ENCODE measurements at regions not wholly inside any gene's neighbourhood (a gene's known extent, or its start where the extent isn't known, plus 50 kb on each side); places are given as distances from the start of the nearest gene placed in this dataset.

DNA sequence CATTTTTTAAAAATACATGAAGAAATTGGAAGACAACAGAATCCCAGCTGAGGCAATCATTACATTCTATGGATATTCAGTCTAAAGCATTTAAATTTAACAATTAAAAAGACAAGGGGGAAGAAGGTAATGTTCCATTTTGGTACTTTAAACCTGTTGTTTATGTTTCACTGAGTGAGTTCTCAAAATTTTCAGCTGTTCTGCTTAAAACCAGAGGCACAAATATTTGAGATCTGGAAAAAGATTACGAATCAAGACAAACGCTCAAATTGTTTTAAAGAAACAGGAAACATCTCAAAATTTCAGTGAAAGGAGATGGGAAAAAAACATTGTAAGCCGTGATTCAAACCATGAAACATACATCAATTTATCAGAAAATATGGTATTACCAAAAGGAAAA lies 656.2 kb upstream of the CHAC2 start:
- Histone ChIP-seq H3K27me3 (ENCODE audit: control insufficient read depth in 2 of 2, insufficient read depth in 1 of 2, low read length in 1 of 2) (no peaks in the 10 kb centered on the region), H3K9me3 (ENCODE audit: control insufficient read depth in 2 of 2, insufficient read depth in 1 of 2, low read length in 1 of 2) (no peaks in the 10 kb centered on the region), H3K4me3 (ENCODE audit: low read length in 2 of 2) (no peak overlapping the region), H3K27ac (ENCODE audit: low read depth in 1 of 2, low read length in 1 of 2) (no peak overlapping the region), H3K36me3 (ENCODE audit: control insufficient read depth in 2 of 2, insufficient read depth in 2 of 2, low read length in 1 of 2) (no peaks in the 10 kb centered on the region), H3K4me1 (ENCODE audit: control insufficient read depth in 2 of 2, insufficient read depth in 2 of 2, low read length in 2 of 2) (no peaks in the 10 kb centered on the region)
- 76% methylated on average over 3 of the region's 3 CpGs for WGBS
- DNase-seq (ENCODE audit: low read depth in 6 of 9, low spot score in 9 of 9), result no peak

DNA sequence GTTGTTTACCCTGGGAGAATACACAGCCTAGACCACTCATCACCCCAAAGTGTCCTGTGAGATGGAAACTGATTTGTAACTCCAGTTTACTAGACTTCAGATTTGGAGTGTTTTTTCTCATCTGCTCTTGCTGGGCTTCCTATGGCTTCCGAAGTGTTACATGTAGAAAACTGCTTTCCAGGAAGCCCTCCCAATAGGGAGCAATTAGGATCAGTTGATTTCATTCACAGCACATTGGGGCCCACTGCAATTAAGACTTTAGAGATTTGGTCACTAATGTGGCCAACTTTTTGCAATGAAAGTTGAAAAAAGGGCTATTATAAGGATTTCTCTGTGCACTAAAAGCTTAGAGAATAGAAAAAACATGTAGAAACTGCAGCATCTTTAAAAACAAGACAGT lies 656.6 kb upstream of the CHAC2 start:
- no peaks in the 10 kb centered on the region for H3K36me3 ChIP-seq (ENCODE audit: control insufficient read depth in 2 of 2, insufficient read depth in 2 of 2, low read length in 1 of 2)
- H3K4me1 ChIP-seq (ENCODE audit: control insufficient read depth in 2 of 2, insufficient read depth in 2 of 2, low read length in 2 of 2), result no peaks in the 10 kb centered on the region
- H3K27me3 ChIP-seq (ENCODE audit: control insufficient read depth in 2 of 2, insufficient read depth in 1 of 2, low read length in 1 of 2), result no peaks in the 10 kb centered on the region
- H3K9me3 ChIP-seq (ENCODE audit: control insufficient read depth in 2 of 2, insufficient read depth in 1 of 2, low read length in 1 of 2), result no peaks in the 10 kb centered on the region
- no peak overlapping the region for H3K4me3 ChIP-seq (ENCODE audit: low read length in 2 of 2)
- no peak for DNase-seq (ENCODE audit: low read depth in 6 of 9, low spot score in 9 of 9)
- no peak overlapping the region for H3K27ac ChIP-seq (ENCODE audit: low read depth in 1 of 2, low read length in 1 of 2)
- WGBS, result 95% methylated on average over 1 of the region's 1 CpG

DNA sequence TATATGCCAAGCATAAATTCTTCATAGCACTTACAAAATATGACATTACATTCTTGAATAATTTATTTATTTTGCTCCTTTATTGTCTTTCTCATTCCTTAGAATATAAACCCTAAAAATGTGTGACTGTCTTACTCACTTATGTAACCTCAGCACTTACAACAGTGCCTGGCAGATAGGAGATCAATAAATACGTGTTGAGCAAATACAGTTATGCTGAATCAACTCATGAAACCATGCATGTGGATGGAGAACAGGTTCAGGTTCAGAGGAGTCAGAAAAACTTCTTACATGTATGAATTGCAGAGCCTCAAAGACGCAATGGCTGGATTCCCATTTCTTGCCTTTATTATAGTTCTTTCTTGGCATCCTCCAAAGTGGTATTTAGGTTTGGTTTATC lies 659.4 kb upstream of the CHAC2 start:
- 87% methylated on average over 2 of the region's 2 CpGs for WGBS

DNA sequence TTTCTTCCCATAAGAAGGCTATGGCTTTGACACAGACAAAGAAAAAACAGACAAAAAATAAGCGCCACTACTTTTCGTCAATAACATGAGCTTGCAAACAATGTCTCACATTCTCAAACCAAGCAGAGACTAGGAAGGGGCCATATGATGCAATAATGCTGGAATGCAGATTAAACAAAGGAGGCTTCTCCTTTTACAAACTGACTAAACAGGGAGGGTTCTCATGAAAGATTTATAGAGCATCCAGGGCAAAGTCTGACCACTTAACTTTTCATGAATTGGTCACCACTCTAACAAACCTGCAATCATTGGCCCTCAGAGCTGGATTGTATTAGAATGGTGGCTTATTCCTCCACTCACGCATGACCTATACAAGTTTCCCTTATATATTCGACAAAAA lies 663.3 kb upstream of the CHAC2 start:
- Histone ChIP-seq H3K27me3 (ENCODE audit: control insufficient read depth in 2 of 2, insufficient read depth in 1 of 2, low read length in 1 of 2) (no peaks in the 10 kb centered on the region), H3K27ac (ENCODE audit: low read depth in 1 of 2, low read length in 1 of 2) (no peak overlapping the region), H3K36me3 (ENCODE audit: control insufficient read depth in 2 of 2, insufficient read depth in 2 of 2, low read length in 1 of 2) (no peaks in the 10 kb centered on the region), H3K4me3 (ENCODE audit: low read length in 2 of 2) (no peak overlapping the region), H3K4me1 (ENCODE audit: control insufficient read depth in 2 of 2, insufficient read depth in 2 of 2, low read length in 2 of 2) (no peaks in the 10 kb centered on the region), H3K9me3 (ENCODE audit: control insufficient read depth in 2 of 2, insufficient read depth in 1 of 2, low read length in 1 of 2) (no peaks in the 10 kb centered on the region)
- no peak for DNase-seq (ENCODE audit: low read depth in 6 of 9, low spot score in 9 of 9)
- WGBS, result 93% methylated on average over 4 of the region's 4 CpGs

More for the DNA sequence above, 659.4 kb upstream of the CHAC2 start:
- H3K4me3 ChIP-seq (ENCODE audit: low read length in 2 of 2), result no peak overlapping the region
- H3K36me3 ChIP-seq (ENCODE audit: control insufficient read depth in 2 of 2, insufficient read depth in 2 of 2, low read length in 1 of 2), result no peaks in the 10 kb centered on the region
- H3K27ac ChIP-seq (ENCODE audit: low read depth in 1 of 2, low read length in 1 of 2), result no peak overlapping the region
- no peaks in the 10 kb centered on the region for H3K4me1 ChIP-seq (ENCODE audit: control insufficient read depth in 2 of 2, insufficient read depth in 2 of 2, low read length in 2 of 2)
- H3K27me3 ChIP-seq (ENCODE audit: control insufficient read depth in 2 of 2, insufficient read depth in 1 of 2, low read length in 1 of 2), result no peaks in the 10 kb centered on the region
- H3K9me3 ChIP-seq (ENCODE audit: control insufficient read depth in 2 of 2, insufficient read depth in 1 of 2, low read length in 1 of 2), result no peaks in the 10 kb centered on the region
- no peak for DNase-seq (ENCODE audit: low read depth in 6 of 9, low spot score in 9 of 9)

DNA sequence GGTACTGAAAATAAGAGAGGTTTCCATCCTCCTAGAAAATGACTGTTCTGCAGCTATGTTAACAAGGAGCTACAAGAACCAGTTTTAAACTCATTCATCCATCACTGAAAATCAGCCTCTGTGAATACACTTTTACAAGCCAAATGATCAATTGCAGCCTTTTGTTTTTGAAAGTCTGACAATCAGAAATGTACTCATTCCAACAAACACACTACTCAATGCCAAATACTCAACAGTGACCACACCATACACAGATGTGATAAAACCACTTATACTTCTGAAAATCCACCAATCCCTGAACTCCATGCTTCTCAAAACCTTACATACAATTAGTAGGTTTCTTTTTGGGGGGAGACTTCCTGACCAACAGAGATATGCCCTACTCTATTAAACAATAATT lies 663.9 kb upstream of the CHAC2 start:
- Histone ChIP-seq H3K27me3 (ENCODE audit: control insufficient read depth in 2 of 2, insufficient read depth in 1 of 2, low read length in 1 of 2) (no peaks in the 10 kb centered on the region), H3K4me1 (ENCODE audit: control insufficient read depth in 2 of 2, insufficient read depth in 2 of 2, low read length in 2 of 2) (no peaks in the 10 kb centered on the region), H3K36me3 (ENCODE audit: control insufficient read depth in 2 of 2, insufficient read depth in 2 of 2, low read length in 1 of 2) (no peaks in the 10 kb centered on the region), H3K27ac (ENCODE audit: low read depth in 1 of 2, low read length in 1 of 2) (no peak overlapping the region), H3K9me3 (ENCODE audit: control insufficient read depth in 2 of 2, insufficient read depth in 1 of 2, low read length in 1 of 2) (no peaks in the 10 kb centered on the region), H3K4me3 (ENCODE audit: low read length in 2 of 2) (no peak overlapping the region)
- DNase-seq (ENCODE audit: low read depth in 6 of 9, low spot score in 9 of 9), result no peak

DNA sequence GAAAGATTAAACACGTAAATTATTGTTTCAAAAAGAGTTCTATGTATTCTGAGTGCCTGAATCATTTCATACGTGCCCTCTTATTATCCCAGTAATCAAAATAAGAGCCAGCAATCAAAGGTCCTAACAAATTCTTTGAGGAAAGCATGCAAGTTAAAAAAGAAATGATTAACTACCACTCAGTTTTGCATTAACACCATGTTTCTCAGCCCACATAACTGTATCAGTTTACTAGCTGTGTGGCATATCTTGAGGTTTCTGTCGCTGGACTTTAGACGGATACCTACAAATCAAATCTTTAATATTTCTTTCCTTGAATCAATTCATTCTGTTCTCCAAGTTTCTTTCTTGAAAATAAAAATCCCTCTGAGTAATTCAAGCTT lies 668.9 kb upstream of the CHAC2 start:
- Histone ChIP-seq H3K4me3 (ENCODE audit: low read length in 2 of 2) (no peak overlapping the region), H3K9me3 (ENCODE audit: control insufficient read depth in 2 of 2, insufficient read depth in 1 of 2, low read length in 1 of 2) (no peaks in the 10 kb centered on the region), H3K4me1 (ENCODE audit: control insufficient read depth in 2 of 2, insufficient read depth in 2 of 2, low read length in 2 of 2) (no peaks in the 10 kb centered on the region), H3K27ac (ENCODE audit: low read depth in 1 of 2, low read length in 1 of 2) (no peak overlapping the region), H3K36me3 (ENCODE audit: control insufficient read depth in 2 of 2, insufficient read depth in 2 of 2, low read length in 1 of 2) (no peaks in the 10 kb centered on the region), H3K27me3 (ENCODE audit: control insufficient read depth in 2 of 2, insufficient read depth in 1 of 2, low read length in 1 of 2) (no peaks in the 10 kb centered on the region)
- 93% methylated on average over 4 of the region's 4 CpGs for WGBS
- DNase-seq (ENCODE audit: low read depth in 6 of 9, low spot score in 9 of 9), result no peak

DNA sequence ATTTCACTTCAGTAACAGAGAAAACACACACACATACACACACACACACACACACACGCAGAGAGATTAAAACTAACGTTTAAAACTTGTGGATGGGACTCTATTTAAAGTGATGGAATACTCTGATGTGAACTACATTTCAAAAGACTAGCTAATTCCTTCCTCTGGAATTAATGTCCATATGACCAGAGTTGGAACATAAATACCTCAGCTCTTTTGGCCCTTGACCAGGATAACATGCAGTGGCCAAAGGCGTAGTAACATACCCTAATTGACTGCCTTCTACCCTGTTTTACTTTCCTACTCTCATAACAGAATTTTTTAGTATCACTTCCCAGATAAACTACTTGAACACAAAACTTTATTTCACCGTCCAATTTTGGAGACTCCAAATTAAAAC lies 671.3 kb upstream of the CHAC2 start:
- Histone ChIP-seq H3K4me1 (ENCODE audit: control insufficient read depth in 2 of 2, insufficient read depth in 2 of 2, low read length in 2 of 2) (no peaks in the 10 kb centered on the region), H3K27ac (ENCODE audit: low read depth in 1 of 2, low read length in 1 of 2) (no peak overlapping the region), H3K27me3 (ENCODE audit: control insufficient read depth in 2 of 2, insufficient read depth in 1 of 2, low read length in 1 of 2) (no peaks in the 10 kb centered on the region), H3K36me3 (ENCODE audit: control insufficient read depth in 2 of 2, insufficient read depth in 2 of 2, low read length in 1 of 2) (no peaks in the 10 kb centered on the region), H3K4me3 (ENCODE audit: low read length in 2 of 2) (no peak overlapping the region), H3K9me3 (ENCODE audit: control insufficient read depth in 2 of 2, insufficient read depth in 1 of 2, low read length in 1 of 2) (no peaks in the 10 kb centered on the region)
- WGBS, result 89% methylated on average over 4 of the region's 4 CpGs
- no peak for DNase-seq (ENCODE audit: low read depth in 6 of 9, low spot score in 9 of 9)

DNA sequence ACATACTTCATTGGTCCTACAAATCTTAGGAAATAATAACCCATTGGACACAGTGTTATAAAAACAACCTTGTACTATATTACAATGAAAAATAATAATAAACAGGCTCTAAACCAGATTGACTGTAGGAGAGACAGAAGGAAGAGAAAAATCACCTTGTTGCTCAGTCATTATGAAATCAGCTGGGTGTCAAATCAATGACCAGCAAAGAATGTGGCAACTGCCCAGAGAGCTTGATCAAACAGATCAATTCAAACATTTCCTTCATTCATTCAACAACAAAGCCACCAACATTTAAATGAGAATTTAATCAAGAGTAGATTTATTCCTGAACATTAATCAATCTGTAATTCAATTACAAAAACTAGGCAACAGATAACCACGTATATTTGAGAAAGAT lies 671.9 kb upstream of the CHAC2 start:
- Histone ChIP-seq H3K27me3 (ENCODE audit: control insufficient read depth in 2 of 2, insufficient read depth in 1 of 2, low read length in 1 of 2) (no peaks in the 10 kb centered on the region), H3K27ac (ENCODE audit: low read depth in 1 of 2, low read length in 1 of 2) (no peak overlapping the region), H3K9me3 (ENCODE audit: control insufficient read depth in 2 of 2, insufficient read depth in 1 of 2, low read length in 1 of 2) (no peaks in the 10 kb centered on the region), H3K36me3 (ENCODE audit: control insufficient read depth in 2 of 2, insufficient read depth in 2 of 2, low read length in 1 of 2) (no peaks in the 10 kb centered on the region), H3K4me1 (ENCODE audit: control insufficient read depth in 2 of 2, insufficient read depth in 2 of 2, low read length in 2 of 2) (no peaks in the 10 kb centered on the region), H3K4me3 (ENCODE audit: low read length in 2 of 2) (no peak overlapping the region)
- no peak for DNase-seq (ENCODE audit: low read depth in 6 of 9, low spot score in 9 of 9)
- WGBS, result 95% methylated on average over 1 of the region's 1 CpG

DNA sequence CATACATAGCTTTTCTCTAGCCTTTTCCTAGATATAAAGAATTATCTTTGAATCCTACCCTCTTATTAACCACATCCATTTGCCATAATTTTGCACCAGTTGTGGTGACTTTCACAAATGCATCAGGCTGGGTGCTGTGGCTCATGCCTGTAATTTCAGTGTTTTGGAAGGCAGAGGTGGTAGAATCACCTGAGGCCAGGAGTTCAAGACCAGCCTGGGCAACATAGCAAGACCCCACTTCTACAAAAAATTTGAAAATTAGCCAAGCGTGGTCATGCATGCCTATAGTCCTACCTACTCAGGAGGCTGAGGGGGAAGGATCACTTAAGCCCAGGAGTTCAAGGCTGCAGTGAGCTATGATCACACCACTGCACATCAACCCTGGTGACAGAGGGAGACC lies 672.4 kb upstream of the CHAC2 start:
- H3K4me1 ChIP-seq (ENCODE audit: control insufficient read depth in 2 of 2, insufficient read depth in 2 of 2, low read length in 2 of 2), result no peaks in the 10 kb centered on the region
- H3K36me3 ChIP-seq (ENCODE audit: control insufficient read depth in 2 of 2, insufficient read depth in 2 of 2, low read length in 1 of 2), result no peaks in the 10 kb centered on the region
- H3K4me3 ChIP-seq (ENCODE audit: low read length in 2 of 2), result no peak overlapping the region
- no peak overlapping the region for H3K27ac ChIP-seq (ENCODE audit: low read depth in 1 of 2, low read length in 1 of 2)
- WGBS, result 85% methylated on average over 1 of the region's 1 CpG
- no peak for DNase-seq (ENCODE audit: low read depth in 6 of 9, low spot score in 9 of 9)
- no peaks in the 10 kb centered on the region for H3K9me3 ChIP-seq (ENCODE audit: control insufficient read depth in 2 of 2, insufficient read depth in 1 of 2, low read length in 1 of 2)
- H3K27me3 ChIP-seq (ENCODE audit: control insufficient read depth in 2 of 2, insufficient read depth in 1 of 2, low read length in 1 of 2), result no peaks in the 10 kb centered on the region

DNA sequence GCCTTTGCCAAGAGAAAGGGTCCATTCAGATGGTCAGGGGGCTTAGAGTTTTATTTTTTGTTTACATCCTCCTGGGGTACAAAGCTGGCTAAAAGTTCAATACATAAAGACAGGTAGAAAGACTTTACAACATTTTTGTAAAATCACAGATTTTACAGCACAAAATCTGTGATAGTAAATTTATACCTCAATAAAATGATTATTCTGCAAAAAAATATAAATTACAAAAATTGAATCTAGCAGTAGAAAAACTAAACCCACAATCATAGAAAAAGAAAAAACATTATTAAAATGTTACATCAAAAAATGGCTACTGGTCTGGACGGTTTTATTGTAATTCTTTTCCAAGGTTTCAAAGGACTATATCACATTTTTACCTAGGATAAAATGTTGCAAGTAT lies 674.2 kb upstream of the CHAC2 start:
- Histone ChIP-seq H3K27me3 (ENCODE audit: control insufficient read depth in 2 of 2, insufficient read depth in 1 of 2, low read length in 1 of 2) (no peaks in the 10 kb centered on the region), H3K9me3 (ENCODE audit: control insufficient read depth in 2 of 2, insufficient read depth in 1 of 2, low read length in 1 of 2) (peaks cover 0 to 3% of the 10 kb centered on the region in 2 donors), H3K36me3 (ENCODE audit: control insufficient read depth in 2 of 2, insufficient read depth in 2 of 2, low read length in 1 of 2) (no peaks in the 10 kb centered on the region), H3K4me3 (ENCODE audit: low read length in 2 of 2) (no peak overlapping the region), H3K4me1 (ENCODE audit: control insufficient read depth in 2 of 2, insufficient read depth in 2 of 2, low read length in 2 of 2) (no peaks in the 10 kb centered on the region), H3K27ac (ENCODE audit: low read depth in 1 of 2, low read length in 1 of 2) (no peak overlapping the region)
- WGBS, result 85% methylated on average over 1 of the region's 1 CpG
- no peak for DNase-seq (ENCODE audit: low read depth in 6 of 9, low spot score in 9 of 9)
